Upper lobe of left lung (tissue), 4 donors: ENCODE measurements at regions not wholly inside any gene's neighbourhood (a gene's known extent, or its start where the extent isn't known, plus 50 kb on each side); places are given as distances from the start of the nearest gene placed in this dataset.

Experiments used
- CTCF ChIP-seq, 6 experiments: fragments of 450-650 bp in 4 of 6; fragments of 200-600 bp in 2 of 6; sonication (generic) in 2 of 6; IDR thresholded peaks; one replicate each; pipeline ENCODE4 v1.5.1; 2016 to 2019; ENCODE audit warnings: antibody characterized with exemption in 6 of 6
- POLR2A ChIP-seq, 4 donors: fragments of 450-650 bp; IDR thresholded peaks; one replicate each; pipeline ENCODE4 v1.5.1; 2016 to 2017; ENCODE audit warnings: antibody characterized with exemption in 4 of 4, mild to moderate bottlenecking in 2 of 4

- TF ChIP-seq CTCF (IDR thresholded peaks at IDR 0.05) (no peak), POLR2A (IDR thresholded peaks at IDR 0.05) (no peak)
These were observed 107.3 kb upstream of the ALDH1B1 start for GRCh38 chr9:38285236-38285635.
